Inflammatory macrophage treated with lipopolysaccharide for 1 hour (primary cell): ENCODE measurements at regions not wholly inside any gene's neighbourhood (a gene's known extent, or its start where the extent isn't known, plus 50 kb on each side); places are given as distances from the start of the nearest gene placed in this dataset.
A peak's percentile ranks its signal among the peaks of the same experiment; 100 is the strongest.
"Not testable (repeated sequence)": the region's sequence is repeated elsewhere in the genome, so short reads cannot be mapped to it uniquely, and the experiment has no call there.

Source experiments
- DNase-seq, 2 donors: peaks; one replicate each; pipeline ENCODE4 v3.0.0-alpha.2; 2020 to 2022

DNA sequence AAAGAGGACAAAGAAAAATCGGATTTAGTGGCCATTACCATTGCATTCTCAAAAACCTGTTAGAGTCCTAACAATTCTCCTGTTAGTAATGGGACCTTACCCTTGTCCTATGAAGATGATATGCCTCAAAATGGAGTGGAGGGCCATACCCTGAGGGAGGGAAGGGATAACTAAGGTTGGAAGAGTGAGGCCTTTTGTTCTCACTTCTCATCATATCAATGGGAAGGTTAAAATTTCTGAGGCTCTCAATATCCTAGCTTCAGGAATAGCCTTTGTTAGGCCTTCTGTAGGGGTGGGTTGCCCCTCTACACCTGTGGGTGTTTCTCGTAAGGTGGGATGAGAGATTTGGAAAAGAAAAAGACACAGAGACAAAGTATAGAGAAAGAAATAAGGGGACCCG is 109.4 kb upstream of the SGIP1 start:
- not testable (repeated sequence) for DNase-seq

DNA sequence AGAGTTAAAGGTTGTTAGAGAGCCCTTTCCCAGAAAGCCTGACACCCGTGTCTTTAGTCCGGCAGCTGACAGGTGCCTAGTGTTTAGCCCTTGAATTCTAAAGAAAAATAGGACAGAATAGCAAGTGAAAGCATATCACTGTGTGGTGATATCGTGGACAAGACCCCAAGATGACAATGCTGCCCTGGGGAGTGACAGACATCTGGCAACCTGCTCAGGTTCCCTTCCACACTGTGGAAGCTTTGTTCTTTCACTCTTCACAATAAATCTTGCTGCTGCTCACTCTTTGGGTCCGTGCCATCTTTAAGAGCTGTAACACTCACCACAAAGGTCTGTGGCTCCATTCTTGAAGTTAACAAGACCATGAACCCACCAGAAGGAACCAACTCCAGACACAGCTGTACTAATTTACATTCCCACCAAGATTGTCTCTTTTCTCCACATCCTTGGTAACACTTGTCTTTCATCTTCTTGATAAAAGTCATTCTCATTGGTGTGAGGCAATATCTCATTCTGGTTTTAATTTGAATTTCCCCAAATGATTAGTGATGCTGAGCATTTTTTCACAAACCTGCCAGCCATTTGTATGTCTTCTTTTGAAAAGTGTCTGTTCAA is 107.6 kb upstream of the SGIP1 start:
- DNase-seq = no peak

DNA sequence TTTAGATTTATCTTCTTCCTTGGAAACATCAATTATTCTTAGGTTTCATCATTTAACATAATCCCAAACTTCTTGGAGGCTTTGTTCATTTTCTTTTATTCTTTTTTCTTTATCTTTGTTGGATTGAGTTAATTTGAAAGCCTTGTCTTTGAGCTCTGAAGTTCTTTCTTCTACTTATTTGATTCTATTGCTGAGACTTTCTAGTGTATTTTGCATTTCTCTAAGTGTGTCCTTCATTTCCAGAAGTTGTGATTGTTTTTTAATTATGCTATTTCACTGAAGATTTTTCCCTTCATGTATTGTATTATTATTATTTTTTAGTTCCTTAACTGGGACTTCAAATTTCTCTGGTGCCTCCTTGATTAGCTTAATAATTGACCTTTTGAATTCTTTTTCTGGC is 103.1 kb upstream of the SGIP1 start:
- DNase-seq = not testable (repeated sequence)

DNA sequence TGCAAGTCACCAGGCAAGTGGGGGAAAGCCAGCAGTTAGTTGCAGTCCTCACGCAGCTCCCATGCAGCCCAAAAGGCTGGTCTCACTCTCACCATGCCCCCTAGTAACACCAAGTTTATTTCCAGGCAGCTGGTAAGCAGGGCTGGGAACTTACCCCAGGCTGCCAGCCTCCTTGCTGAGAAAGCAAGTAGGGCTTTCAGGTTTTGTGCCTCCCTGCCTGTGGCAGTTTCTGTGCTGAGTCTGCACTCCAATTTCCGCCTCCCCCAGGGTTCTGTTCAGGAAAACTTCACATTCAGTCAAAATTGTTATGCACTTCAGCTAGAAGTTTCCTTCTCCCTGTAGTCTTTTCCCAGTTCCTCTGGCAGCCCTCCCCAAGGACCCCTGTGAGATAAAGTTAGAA is 102.0 kb upstream of the SGIP1 start:
- DNase-seq = no peak

DNA sequence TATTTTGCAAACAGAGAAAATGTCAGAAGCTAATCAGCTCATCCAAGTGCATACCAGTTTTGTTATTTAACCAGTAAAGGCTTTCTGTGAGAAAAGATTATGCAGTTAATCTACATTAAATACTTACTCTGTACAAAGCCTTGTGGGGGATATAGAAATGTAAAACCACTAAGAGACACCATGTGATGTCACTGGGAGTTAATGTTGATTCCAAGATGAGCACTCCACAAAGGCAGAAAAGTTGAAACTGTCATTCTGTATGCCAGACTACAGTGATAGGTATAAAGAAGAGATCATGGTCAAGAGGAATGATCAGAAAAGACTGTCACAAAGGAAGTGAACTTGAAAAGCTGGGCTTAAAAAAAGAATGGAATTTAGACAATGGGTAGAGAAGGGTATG is 100.3 kb upstream of the SGIP1 start:
- DNase-seq = no peak

DNA sequence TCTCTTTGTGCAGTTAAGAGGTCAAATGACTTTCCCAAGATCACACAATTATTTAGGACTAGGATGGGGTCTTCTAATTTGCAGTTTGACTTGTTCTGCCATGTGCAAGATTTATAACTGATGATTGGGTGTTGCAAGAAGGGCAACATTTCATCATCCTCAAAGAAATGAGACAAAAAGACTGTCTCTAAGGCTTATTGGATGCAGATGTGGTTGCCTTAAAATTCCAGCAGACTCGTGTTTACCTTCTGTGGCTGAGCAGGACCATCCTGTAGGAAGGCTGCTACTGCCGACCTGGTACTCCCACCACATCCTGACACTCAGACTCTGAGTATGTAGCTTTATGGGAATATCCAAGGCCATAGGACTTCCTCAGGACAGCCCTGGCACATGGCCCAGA is 99.9 kb upstream of the SGIP1 start:
- DNase-seq = no peak

DNA sequence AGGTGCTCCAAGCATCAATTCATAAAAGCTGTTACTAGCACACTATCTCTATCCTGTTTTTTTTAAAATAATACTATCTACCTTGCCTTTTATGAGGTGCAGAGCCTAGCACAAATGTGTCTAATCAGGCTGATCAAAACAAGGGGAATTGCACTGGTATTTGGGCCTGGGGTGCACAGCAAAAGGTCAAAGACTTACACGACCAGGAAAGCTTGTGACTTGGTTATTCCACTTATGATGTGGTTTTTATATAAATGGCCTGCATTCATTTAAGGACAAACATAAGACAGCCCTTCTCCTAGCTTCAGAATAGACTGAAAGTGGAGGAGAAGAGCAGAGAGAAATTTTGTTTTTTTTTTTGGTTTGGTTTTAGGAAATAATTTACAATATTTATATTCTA is 98.4 kb upstream of the SGIP1 start:
- no peak for DNase-seq

DNA sequence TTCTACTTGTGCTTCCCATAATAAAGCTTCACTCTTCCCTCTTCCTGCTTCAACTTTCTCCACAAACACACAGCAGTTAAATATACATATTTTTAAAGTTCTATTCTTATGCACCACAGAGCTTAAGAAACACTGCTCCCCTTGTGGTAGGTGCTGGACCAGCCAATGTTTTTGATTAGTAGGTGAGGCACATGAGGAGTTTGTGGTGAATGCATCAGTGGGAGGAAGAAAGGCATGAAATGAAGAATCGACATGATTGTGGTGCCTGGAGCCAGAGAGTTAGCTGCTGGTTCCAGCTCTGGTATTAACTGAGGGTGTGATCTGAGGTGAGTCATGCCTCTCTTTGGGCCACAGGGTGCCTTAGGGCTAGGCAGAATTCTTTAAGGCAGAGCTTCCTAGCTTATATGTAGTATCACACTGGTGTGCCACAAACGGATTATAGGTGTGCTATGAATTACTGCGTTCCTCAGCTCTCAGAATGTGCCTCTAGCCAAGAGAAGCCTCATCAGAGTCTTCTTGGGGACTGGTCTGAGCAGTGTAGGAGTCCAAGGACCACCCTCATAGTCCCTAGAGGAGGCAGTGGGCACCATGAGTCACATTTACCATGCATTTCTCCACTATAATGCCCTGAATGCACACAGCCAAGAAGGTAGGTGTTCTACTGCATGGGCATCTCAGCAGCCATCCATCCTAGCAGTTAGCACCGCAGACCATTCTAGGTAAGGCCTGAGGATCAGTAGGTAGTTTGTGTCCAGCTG is 97.4 kb upstream of the SGIP1 start:
- peak in 1 of 2 donors; percentile 20 for DNase-seq

DNA sequence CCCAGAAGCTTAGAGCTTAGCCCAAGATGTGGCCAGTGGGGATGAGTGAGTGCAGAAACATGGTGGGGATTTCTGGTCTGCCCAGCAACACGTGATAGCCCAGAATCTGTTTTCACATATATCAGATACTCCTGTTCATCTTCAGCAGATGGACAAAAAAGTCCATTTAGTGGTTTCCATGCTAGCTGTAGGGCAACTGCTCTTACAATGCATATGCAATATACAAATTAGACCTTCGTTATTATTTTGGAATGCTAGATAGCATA is 96.9 kb upstream of the SGIP1 start:
- no peak for DNase-seq

DNA sequence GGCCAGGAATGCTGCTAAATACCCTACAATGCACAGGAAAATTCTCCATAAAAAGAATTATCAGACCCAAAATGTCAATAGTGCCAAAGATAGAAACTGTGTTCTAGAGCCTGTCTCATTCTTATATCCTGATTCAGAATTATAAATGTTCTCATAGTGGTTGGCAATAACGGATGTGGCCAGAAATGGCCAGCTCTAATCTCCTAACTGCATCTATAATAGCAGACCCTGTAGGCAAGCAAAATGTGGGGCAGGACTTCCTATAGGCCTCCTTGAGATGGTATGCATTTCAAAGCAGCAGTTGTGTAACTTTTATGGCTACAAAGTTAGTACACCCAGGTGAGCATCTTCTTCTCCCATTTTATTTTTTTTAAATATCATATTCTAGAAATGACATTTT is 95.9 kb upstream of the SGIP1 start:
- DNase-seq = no peak

DNA sequence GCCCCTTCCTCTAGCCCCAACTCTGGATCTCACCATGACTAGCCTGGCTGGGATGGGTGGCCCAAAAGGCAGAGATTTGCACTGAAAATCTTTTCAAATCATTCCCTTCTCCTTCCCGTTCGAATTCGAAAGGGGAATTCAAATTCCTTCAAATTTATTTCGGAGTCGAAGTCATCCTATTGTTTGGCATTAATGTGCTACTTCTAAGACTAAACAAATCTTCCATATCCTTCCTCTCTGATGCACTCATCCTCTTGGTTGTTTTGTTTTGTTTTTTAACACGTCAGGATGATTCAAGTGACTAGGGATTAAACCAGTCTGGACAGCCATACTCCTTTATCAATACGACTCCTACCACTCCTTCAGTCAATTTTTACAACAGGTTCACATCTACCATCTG is 95.5 kb upstream of the SGIP1 start:
- no peak for DNase-seq

DNA sequence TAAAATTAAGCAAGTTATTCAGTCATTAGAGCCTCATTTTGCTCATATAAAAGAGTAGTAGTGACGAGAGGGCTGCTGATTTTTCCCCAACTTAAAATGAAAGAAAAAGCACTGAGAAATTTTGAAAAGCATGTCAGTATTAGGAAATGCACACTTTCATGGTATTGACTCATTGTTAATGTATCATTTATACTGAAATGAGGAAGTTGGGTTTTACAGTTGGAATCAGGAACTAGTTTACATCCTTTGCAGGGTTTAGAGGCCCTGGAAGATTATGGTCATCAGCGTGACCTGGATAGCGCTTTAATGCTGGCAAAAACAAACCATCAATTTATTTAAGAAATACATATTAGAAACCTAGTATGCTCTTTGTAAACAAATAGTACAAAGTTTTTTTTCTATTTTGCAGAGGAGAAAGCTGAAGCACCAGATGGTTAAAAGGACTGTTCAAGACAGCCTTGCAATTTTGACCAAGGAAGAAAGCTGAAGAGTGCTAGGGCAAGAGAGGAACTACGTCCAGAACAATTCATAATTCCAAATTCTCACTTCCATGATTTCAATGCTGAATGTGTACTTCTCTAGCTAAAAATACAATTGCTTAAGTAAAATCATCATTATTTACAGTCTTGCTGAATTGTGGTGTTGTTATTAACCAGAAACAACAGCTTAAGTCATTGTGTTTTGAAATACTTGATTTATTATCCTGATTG is 94.8 kb upstream of the SGIP1 start:
- peak; percentile 93 to 94 for DNase-seq

DNA sequence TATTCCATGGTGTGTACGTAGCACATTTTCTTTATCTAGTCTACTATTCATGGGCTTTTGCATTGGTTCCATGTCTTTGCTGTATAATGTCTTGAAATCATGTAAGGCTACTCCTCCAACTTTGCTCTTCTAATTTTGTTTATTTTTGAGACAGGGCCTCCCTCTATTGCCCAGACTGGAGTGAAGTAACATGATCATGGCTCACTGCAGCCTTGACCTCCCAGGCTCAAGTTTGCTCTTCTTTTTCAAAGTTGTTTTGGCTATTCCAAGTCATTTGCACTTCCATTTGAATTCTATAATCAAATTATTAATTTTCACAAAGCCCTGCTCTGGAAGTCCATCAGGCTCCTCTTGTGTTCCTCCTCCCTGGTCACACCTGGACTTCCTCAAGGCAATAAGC is 90.2 kb upstream of the SGIP1 start:
- DNase-seq = no peak

DNA sequence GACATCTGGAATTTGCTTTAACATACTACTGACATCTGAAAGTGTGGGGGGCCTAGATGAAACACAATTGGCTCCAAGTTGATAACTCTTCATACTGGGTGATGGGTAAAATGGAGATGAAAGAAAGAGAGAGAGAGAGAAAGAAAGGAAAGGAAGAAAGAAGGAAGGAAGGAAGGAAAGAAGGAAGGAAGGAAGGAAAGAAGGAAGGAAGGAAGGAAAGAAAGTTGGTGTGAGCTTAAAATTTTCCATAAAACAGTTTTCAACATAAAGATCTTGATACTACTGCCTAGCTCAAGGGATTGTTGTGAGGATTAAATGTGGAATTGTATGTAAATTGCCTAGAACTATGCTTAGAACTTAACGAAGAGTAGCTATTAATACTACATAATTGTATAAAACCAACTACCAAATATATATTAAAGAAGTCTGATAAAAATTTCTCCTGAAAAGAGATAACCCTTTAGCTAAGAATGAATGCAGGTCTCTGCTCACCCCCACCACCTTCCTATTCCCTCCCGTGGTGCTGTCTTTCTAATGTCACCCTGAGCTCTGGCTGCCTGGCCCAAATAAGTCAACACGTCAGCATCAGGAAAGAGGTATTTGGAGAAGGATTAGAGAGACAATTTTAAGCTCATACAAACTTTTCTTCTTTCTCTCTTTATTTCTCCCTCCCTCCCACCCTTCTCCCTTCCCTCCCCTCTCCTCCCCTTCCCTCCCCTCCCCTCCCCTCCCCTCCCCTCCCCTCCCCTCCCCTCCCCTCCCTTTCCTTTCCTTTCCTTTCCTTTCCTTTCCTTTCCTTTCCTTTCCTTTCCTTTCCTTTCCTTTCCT is 89.3 kb upstream of the SGIP1 start:
- DNase-seq = no peak

DNA sequence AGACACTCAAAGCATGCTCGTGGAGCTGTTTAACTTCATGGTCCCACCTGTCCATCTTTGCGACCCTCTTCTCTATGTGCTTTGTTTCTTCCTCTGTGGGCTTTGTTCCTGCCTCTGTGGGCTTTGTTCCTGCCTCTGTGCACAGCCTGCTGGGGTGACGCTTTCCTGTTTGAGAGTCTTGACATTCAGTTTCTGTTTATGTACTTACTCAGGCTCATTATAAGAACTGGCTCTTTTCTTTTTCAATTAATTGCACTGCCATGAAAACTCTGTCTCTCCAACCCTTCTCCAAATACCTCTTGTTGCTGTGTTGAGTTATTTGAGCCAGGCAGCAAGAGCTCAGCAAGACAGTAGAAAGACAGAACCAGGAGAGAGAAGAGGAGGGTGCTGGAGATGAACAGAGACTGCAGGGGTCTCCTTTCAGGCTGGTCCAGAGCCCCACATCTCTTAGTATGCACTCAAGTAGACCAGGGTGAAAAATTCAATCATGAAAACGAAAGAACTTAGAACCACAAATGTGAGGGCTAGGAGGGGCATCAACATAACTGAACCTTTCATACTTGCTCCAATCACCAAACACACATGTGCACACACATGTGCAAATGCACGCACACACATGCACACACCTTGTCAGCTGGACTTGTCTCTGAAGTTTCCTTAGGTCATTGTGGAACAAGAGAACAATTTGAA is 88.3 kb upstream of the SGIP1 start:
- peak; percentile 34 to 42 for DNase-seq

DNA sequence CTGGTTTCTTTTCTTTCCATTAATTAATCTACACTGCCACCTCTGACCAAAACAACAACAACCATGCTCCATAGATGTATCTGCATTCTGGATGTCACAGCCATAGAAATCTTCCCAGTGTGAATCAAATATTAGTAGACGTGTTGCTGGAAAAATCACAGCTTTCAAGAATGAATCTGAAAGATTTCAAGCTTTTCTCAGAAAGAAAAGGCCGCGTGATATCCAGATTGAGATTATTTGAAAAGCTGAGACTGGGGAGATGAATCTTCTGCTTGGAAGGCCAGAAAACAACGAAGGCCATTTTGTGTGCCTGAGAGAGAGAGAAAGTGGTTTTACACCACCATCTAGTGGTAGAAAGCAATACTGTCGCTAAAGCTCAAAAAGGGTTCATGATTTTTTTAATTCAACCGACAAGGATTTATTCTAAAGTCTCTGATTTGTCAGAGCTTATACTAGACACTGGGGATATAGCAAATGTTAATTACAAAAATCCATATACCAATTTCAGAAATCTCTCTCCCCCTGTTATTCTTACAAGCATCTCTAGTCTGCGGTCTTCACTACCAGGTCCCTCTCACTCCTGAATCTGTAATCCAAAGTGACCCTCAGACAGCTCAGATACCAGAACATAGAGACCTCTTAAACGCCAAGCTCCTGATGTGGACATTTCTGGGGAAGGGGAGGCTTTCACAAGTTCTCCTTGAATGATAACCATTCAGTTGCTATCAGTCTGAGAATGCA is 87.5 kb upstream of the SGIP1 start:
- peak; percentile 55 to 94 for DNase-seq

DNA sequence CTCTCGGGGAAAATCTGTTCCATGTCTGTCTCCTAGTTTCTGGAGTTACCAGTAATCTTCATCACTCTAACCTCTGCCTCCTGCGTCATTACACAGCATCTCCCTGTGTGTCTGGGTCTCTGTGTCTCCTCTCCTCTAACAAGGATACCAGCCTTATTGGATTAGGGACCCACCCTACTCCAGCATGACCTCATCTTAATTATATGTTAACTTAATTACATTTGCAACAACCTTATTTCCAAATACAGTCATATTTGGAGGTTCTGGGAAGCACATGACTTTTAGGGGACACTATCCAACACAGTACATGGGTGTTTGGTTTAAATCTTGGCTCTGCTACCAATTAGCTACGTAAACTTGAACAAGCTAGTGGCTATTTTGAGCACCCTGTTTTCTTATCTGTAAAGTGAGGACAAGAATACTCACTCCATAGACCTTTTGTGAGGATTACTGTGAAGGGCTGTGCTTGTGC is 83.9 kb upstream of the SGIP1 start:
- no peak for DNase-seq

DNA sequence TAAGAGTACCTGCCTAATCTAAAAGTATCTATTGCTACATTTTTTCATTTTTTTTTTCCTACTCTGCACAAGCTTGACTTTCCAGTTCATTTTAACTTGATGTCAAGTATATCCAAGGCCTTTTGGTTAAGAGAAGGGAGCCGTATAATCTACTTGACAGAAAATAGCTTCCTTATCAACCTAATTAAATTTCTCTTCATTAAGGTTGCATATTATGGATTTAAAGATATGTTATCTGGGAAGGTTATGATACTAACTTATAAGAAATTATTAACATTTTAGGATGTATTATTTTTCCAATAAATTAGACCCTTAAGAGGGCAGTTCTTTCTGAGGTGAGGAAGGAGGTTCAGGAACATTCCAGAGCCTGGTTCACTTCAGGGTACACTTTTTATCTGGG is 83.1 kb upstream of the SGIP1 start:
- DNase-seq = no peak

DNA sequence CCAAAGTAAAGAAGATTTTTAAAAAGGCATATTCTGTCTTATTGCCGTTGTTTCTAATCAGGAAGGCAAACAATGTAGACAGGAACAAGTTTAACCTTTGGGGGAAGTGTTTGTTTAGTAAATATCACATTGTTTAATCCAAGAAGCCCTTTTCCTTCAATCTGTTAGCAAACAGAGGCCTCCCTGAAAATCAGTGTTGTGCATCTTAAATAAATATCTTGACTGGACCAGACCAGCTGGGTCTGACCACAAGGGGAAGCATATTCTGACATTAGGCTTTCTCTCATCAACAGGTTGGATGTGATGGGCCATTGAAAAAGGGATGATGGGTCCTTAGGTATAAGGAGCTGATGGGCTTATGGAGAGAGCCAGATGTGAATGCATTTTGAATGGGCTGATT is 81.8 kb upstream of the SGIP1 start:
- no peak for DNase-seq

DNA sequence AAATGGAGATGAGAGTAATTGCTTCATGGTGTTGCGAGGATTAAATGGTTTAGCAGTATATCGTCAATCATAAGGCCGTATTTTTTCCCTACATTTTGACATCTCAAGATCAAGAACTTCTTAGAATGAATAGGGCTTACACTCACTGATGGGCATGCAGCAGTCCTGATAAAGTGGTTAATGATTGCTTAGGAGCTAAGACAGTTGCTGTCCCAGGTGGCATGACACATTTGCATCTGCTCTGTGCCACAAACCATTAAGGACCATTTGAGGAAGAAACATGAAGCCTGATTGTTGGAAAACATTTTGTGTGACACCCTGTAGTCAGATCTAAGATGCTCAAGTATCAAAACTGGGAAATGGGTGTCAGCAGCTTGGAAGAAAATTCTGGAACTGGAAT is 81.0 kb upstream of the SGIP1 start:
- DNase-seq = no peak

DNA sequence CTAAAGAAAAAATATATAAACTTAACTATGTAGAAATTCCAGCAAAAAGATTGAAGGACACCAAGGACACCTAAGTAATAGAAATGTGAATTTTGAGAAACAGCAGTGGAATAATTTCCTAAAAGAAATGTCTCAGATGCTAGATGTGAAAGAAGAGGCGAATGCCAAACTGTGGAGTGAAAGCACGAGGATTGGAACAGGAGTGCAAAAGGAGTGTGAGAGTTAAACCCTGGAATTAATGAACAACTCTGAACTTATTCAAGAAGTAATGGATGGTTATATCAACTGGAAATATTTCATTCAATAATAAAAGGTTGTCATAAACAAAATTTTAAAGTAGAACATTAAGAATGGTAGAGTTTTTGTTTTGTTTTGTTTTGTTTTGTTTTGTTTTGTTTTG is 78.5 kb upstream of the SGIP1 start:
- no peak for DNase-seq

DNA sequence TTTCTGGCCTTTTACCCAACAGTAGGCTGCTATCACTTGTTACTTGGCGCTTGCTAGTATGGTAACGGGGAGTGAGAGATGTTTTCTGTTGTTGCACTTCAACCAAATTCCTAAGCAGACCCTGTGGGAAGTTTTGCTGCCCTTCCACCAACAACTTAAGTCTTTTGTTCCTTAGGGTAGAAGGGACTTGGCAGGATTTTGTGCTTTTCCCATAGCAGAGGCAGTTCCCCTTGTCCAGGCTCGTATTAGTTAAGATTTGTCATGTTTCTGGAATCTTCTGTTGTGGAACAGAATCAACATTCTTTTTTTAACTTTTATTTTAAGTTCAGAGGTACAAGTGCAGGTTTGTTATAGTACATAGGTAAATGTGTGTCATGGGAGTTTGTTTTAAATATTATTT is 73.2 kb upstream of the SGIP1 start:
- DNase-seq = no peak
